HepG2 (cell line): ENCODE measurements at regions not wholly inside any gene's neighbourhood (a gene's known extent, or its start where the extent isn't known, plus 50 kb on each side); places are given as distances from the start of the nearest gene placed in this dataset.
A peak's percentile ranks its signal among the peaks of the same experiment; 100 is the strongest.

Experiments used
- ATAC-seq: fragments of 200-7000 bp; cut with Tn5 transposase; 3 replicates; pipeline ENCODE4 v1.9.1; 2020; ENCODE audit warnings: mild to moderate bottlenecking, moderate library complexity
- BruUV-seq: library from RNA; stranded (reverse); fragments of 400-500 nt; replicated peaks from 2 replicates; lab custom pipeline; 2021; lab: Mats Ljungman, UMichigan
- CTCF ChIA-PET: fragments of 300-600 bp; formaldehyde crosslinking; extraction: SDS; loops from one replicate; lab custom pipeline; 2021; ENCODE audit warnings: low total read pairs, inconsistent platforms, low intra/inter-chr PET ratio; lab: Yijun Ruan, JAX
- POLR2A ChIA-PET: fragments of 350-600 bp; sonication (Branson Sonifier 250); formaldehyde crosslinking; loops from one replicate; lab custom pipeline; 2020; ENCODE audit warnings: antibody characterized with exemption, inconsistent platforms; lab: Yijun Ruan, JAX
- DNase-seq: peaks from one replicate; pipeline ENCODE4 v3.0.0-alpha.2; 2015; ENCODE audit warnings: low spot score
- FAIRE-seq: peaks from 3 replicates; lab custom pipeline; 2011; peaks lifted over from hg19 to GRCh38; lab: Jason Lieb, UNC
- H2AFZ ChIP-seq: one replicate; pipeline ENCODE4 v1.6.1; 2011; ENCODE audit warnings: low read length, inconsistent platforms
- H3K27ac ChIP-seq: fragments of 300-600 bp; 3 replicates; pipeline ENCODE4 v1.8.0; 2011; ENCODE audit warnings: mixed run types, mild to moderate bottlenecking, mixed read lengths, low read length, inconsistent platforms; ENCODE audit not compliant: insufficient read depth; ENCODE audit errors: extremely low read length
- H3K27me3 ChIP-seq, 2 experiments: fragments of 200-600 bp in 1 of 2; 2 replicates in 1 of 2; 3 replicates in 1 of 2; pipeline versions ENCODE4 v1.6.0 to v1.8.0; 2011; ENCODE audit warnings: low read length in 2 of 2, mild to moderate bottlenecking in 2 of 2, moderate library complexity in 2 of 2, inconsistent platforms in 1 of 2; ENCODE audit not compliant: insufficient read depth in 2 of 2, control insufficient read depth in 1 of 2
- H3K36me3 ChIP-seq, 2 experiments: fragments of 200-600 bp in 1 of 2; replicated peaks in 1 of 2; 2 replicates in 1 of 2; 3 replicates in 1 of 2; pipeline versions ENCODE4 v1.5.1 to v1.8.0; 2011; ENCODE audit warnings: low read length in 2 of 2, inconsistent platforms in 1 of 2; ENCODE audit not compliant: insufficient read depth in 2 of 2, control insufficient read depth in 1 of 2
- H3K4me1 ChIP-seq: 2 replicates; pipeline ENCODE4 v1.5.1; 2012; ENCODE audit warnings: low read length, inconsistent platforms; ENCODE audit not compliant: insufficient read depth
- H3K4me2 ChIP-seq: 2 replicates; pipeline ENCODE4 v1.6.0; 2011; ENCODE audit warnings: low read depth, low read length, inconsistent platforms
- H3K4me3 ChIP-seq, 3 experiments: fragments of 200-600 bp in 1 of 3; sonication (generic), shearing (Covaris generic) in 1 of 3; replicated peaks in 1 of 3; 2 replicates each; pipeline ENCODE4 v1.5.1; 2011 to 2016; ENCODE audit warnings: low read length in 3 of 3, inconsistent platforms in 2 of 3, low read depth in 2 of 3, mild to moderate bottlenecking in 2 of 3, control low read depth in 1 of 3, mixed read lengths in 1 of 3; ENCODE audit not compliant: insufficient read depth in 1 of 3
- H3K79me2 ChIP-seq: one replicate; pipeline ENCODE4 v1.6.1; 2011; ENCODE audit warnings: low read length, inconsistent platforms; ENCODE audit not compliant: insufficient read depth
- H3K9ac ChIP-seq: 2 replicates; pipeline ENCODE4 v1.6.0; 2011; ENCODE audit warnings: mild to moderate bottlenecking, low read depth, low read length, inconsistent platforms; ENCODE audit not compliant: insufficient read depth
- H3K9me3 ChIP-seq: 2 replicates; pipeline ENCODE4 v1.5.1; 2012; ENCODE audit warnings: mild to moderate bottlenecking, low read length
- H4K20me1 ChIP-seq: 2 replicates; pipeline ENCODE4 v1.6.0; 2011; ENCODE audit warnings: inconsistent platforms, mild to moderate bottlenecking, low read length, moderate library complexity; ENCODE audit not compliant: insufficient read depth
- ATF7 ChIP-seq, 2 experiments: fragments of 450-650 bp in 1 of 2; sonication (generic) in 1 of 2; formaldehyde crosslinking in 1 of 2; IDR thresholded peaks; 2 replicates each; pipeline versions ENCODE4 v1.4.0 to v1.6.1; 2016 to 2020; ENCODE audit warnings: antibody characterized with exemption in 1 of 2, mild to moderate bottlenecking in 1 of 2, missing genetic modification reagents in 1 of 2
- CEBPB ChIP-seq: IDR thresholded peaks from 2 replicates; pipeline ENCODE4 v1.6.1; 2011; ENCODE audit warnings: low read depth, low read length, improper control_type of control experiment, borderline replicate concordance
- HOXA3 ChIP-seq: sonication (generic); formaldehyde crosslinking; IDR thresholded peaks from 2 replicates; pipeline ENCODE4 v1.5.0; 2020; ENCODE audit warnings: missing genetic modification reagents
- RFX1 ChIP-seq: fragments of 450-650 bp; IDR thresholded peaks from 2 replicates; pipeline ENCODE4 v1.6.1; 2017
- ZFY ChIP-seq: sonication (generic); formaldehyde crosslinking; IDR thresholded peaks from 2 replicates; pipeline ENCODE4 v1.4.0; 2020; ENCODE audit warnings: missing genetic modification reagents
- ZNF598 ChIP-seq: sonication (generic); formaldehyde crosslinking; IDR thresholded peaks from 2 replicates; pipeline ENCODE4 v1.5.1; 2020; ENCODE audit warnings: mild to moderate bottlenecking, missing genetic modification reagents, borderline replicate concordance
- ZNF800 ChIP-seq: sonication (generic); formaldehyde crosslinking; IDR thresholded peaks from 2 replicates; pipeline ENCODE4 v1.4.0; 2020; ENCODE audit warnings: missing genetic modification reagents
- WGBS: methylation state at CpG from one replicate; pipeline ENCODE4 v1.1.6; 2017; ENCODE audit warnings: low lambda C conversion rate; 5-methylcytosine and 5-hydroxymethylcytosine counted together
- in situ Hi-C: cut with HindIII; loops from 2 replicates; pipeline ENCODE4 v1.10.0; 2017; ENCODE audit warnings: low pct_unique_long_range_greater_than_20kb; ENCODE audit not compliant: extremely low pct_ligation_motif_present
- intact Hi-C: fragments of 100-400 bp; cut with micrococcal nuclease; formaldehyde crosslinking; loops from one replicate; pipeline ENCODE4 v1.10.0; 2022; ENCODE audit not compliant: unreplicated experiment

- TF ChIP-seq RFX1 (no peak), HOXA3 (CRISPR knock-in tag) (no peak)
Observed at GRCh38 chr2:17296686-17297085, 221.6 kb downstream of the RAD51AP2 start (continued).

GRCh38 chr2:17289669-17290068, 228.6 kb downstream of the RAD51AP2 start:
- Histone ChIP-seq H4K20me1 (no peaks in the 10 kb centered on the region), H3K9ac (no peak overlapping the region), H3K4me2 (no peak overlapping the region), H3K36me3 (no peaks in the 10 kb centered on the region), H2AFZ (no peak overlapping the region), H3K79me2 (no peaks in the 10 kb centered on the region), H3K27me3 (no peaks in the 10 kb centered on the region), H3K4me1 (no peaks in the 10 kb centered on the region), H3K4me3 (no peak overlapping the region), H3K9me3 (no peaks in the 10 kb centered on the region), H3K27ac (no peak overlapping the region)
- peak; percentile 81 for TF ChIP-seq ATF7 (IDR thresholded peaks at IDR 0.05)
- TF ChIP-seq ATF7 (CRISPR knock-in tag; IDR thresholded peaks at IDR 0.05): no peak
- TF ChIP-seq ZNF598: no peak
- TF ChIP-seq ZNF800 (CRISPR knock-in tag): no peak
- no peak for TF ChIP-seq ZFY
- TF ChIP-seq CEBPB: peak; percentile 15; the same call in 1 of the 2 replicates
- ChIA-PET CTCF (no interaction called here), POLR2A (no interaction called here)
- FAIRE-seq (no peak), DNase-seq (no peak), ATAC-seq (no peak)
- no TSS peak for BruUV-seq
- in situ Hi-C loops: no loop called here
- intact Hi-C loops: no loop called here
- 50% methylated on average over 3 of the region's 3 CpGs for WGBS
